GM21737 (cell line): ENCODE measurements at regions not wholly inside any gene's neighbourhood (a gene's known extent, or its start where the extent isn't known, plus 50 kb on each side); places are given as distances from the start of the nearest gene placed in this dataset.
"Not testable (repeated sequence)": the region's sequence is repeated elsewhere in the genome, so short reads cannot be mapped to it uniquely, and the experiment has no call there.

Experiments used
- ATAC-seq: cut with Tn5 transposase; IDR thresholded peaks from one replicate; pipeline ENCODE4 v1.9.1; 2021; ENCODE audit warnings: mild to moderate bottlenecking, moderate library complexity; ENCODE audit not compliant: unreplicated experiment

DNA sequence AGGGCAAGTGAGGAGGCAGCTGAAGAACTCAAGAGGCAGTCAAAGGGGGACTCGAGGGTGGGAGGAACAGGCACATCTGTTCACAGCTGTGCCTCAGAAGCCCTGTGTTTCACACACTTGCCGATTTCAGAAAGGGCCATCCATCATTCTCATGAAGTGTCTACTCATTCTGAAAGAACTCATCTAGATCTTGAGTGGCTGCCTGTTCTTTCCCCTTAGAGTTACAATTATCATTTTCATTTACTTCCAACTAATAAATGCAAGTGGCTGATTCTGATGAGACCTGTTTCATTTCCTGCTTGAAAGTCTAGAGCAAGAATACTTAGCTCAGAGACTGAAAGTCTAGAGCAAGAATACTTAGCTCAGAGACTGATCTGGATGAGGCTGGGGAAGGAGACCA is 1145.1 kb downstream of the UQCRFS1 start:
- ATAC-seq, result no peak

GRCh38 chr19:28066988-28067387 is 1146.0 kb downstream of the UQCRFS1 start:
- no peak for ATAC-seq

DNA sequence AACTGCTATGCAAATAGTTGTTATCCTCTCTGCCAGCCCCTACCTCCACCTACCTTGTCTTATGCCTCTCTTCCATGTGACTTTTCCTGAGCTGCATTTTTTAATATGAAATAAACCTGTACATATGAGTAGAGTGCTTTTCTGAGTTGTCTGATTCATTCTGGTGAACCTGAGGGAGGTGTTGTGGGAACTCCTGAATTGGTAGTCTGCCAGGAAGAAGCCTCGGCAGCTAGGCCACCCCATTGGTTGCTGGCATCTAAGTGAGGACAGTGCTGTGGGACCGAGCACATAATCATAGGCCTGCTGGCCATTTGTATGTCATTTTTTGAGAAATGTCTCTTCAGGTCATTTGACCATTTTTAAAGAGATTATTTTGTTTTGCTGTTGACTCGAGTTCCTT is 1146.8 kb downstream of the UQCRFS1 start:
- ATAC-seq, result no peak

DNA sequence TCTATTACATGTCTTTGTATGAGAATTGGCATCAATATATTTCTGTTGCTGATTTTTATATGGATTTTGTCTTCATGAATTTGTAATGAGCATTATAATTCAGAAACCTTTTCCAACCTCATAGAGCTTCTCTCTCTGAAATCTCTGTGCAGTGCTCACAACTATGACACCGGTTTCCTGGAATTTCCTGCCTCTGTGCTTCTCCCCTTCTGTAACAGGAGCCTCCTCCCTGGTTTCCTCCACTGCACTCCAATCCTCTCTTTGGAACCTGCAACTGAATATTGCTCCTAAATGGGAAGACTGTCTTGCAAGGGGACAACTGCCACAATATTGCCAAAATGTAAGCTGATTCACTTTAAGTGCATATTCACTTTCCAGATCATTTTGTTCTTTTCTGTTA is 1147.9 kb downstream of the UQCRFS1 start:
- ATAC-seq, result no peak

DNA sequence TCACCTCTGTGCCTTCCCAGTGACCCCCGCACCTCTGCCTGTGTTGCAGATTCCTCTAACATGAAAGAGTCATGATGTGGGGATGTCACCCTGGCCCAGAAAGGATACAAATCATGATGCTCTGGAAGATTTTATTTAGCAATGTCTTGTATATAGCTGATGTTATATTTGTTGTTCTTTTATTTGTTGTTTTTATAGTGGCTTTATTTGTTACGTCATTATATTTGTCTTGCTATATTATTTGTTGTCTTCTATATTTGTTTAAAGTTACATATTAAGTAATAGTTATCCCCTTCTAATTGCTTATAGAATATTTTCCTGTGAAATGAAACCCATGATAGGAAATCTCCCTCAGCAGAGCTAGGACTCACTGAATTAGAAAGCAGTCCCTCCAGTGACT is 1149.2 kb downstream of the UQCRFS1 start:
- no peak for ATAC-seq

GRCh38 chr19:28061111-28061510 is 1151.8 kb downstream of the UQCRFS1 start:
- ATAC-seq, result no peak

DNA sequence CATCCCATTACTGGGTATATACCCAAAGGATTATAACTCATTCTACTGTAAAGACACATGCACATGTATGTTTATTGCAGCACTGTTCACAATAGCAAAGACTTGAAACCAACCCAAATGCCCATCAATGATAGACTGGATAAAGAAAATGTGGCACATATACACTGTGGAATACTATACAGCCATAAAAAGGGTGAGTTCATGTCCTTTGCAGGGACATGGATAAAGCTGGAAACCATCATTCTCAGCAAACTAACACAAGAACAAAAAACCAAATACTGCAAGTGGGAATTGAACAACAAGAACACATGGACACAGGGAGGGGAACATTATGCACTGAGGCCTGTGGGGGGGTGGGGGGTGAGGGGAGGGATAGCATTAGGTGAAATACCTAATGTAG is 1155.9 kb downstream of the UQCRFS1 start:
- not testable (repeated sequence) for ATAC-seq

- ATAC-seq, result no peak
Measured at GRCh38 chr19:28051047-28051446, 1161.9 kb downstream of the UQCRFS1 start.

DNA sequence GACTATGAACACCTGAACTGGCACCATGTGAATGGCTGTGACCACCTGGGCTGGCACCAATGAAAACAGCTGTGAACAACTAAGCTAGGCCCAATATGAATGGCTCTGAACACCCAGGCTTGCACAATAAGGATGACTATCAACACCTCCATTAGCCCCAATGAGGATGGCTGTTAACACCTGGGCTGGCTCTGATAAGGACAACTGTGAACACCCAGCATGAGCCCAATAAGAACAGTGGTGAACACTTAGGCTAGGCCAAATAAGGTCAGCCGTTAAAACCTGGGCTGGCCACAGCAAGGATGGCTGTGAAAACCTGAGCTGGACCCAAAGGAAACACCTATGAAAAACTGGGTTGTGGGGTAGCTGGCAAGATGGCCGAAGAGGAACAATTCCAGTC is 1163.1 kb downstream of the UQCRFS1 start:
- ATAC-seq, result no peak

- ATAC-seq, result no peak
Measured at GRCh38 chr19:28046932-28047331, 1166.0 kb downstream of the UQCRFS1 start.

DNA sequence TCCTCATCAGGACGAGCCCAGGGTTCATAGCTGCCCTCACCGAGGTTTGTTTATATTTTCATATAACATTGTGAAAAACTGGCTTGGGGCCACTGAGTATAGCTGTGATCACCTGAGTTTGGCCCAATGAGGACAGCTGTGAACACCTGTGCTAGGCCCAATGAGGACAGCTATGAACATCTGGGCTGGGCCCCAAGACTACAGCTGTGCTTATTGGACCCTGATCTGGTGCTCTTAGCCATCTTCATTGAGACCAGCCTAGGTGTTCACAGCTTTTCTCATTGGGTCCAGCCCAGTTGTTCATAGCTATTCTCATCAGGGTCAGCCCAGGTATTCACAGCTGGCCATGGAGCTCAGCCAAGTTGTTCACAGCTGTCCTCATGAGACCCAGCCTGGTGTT is 1167.3 kb downstream of the UQCRFS1 start:
- ATAC-seq, result no peak

- no peak for ATAC-seq
Measured at GRCh38 chr19:28044477-28044876, 1168.5 kb downstream of the UQCRFS1 start.

GRCh38 chr19:28042516-28042915 is 1170.4 kb downstream of the UQCRFS1 start:
- ATAC-seq, result no peak

GRCh38 chr19:28039677-28040381 is 1173.1 kb downstream of the UQCRFS1 start:
- ATAC-seq, result no peak

DNA sequence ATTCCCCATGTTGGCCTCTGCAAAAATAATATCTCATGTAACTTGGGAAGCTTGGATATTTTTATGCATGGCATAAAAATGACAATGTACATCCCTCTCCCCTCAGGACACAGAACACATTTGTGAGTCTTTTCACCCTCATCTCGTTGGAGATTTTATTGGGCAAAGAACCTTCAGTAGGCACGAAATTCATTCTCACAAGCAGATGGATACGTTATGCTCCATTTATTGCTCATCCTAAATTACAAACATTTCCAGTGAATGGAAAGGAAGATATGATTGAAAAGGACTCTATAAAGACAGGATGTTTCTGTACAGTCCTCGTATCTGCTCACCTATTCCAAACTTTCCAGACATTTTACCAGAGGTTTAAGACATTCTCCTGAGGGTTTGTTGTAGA is 1175.8 kb downstream of the UQCRFS1 start:
- no peak for ATAC-seq

DNA sequence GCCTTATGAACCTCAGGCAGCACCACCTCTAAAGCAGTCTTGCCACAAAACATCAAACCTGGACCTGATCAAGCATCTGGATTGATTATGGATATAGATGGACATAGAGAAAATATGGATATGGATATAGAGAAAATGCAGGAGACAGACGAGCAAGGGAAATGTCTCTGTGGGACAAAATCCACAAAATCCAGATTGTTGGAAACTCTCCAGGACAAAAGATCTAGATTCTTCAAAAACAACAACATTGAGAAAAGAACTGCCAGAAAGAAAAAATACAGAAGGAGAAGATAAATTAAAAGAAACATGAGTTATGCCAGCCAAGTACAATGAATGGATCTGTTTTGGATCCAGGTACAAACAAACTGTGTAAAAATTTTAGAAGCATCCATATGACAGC is 1176.5 kb downstream of the UQCRFS1 start:
- ATAC-seq, result no peak

DNA sequence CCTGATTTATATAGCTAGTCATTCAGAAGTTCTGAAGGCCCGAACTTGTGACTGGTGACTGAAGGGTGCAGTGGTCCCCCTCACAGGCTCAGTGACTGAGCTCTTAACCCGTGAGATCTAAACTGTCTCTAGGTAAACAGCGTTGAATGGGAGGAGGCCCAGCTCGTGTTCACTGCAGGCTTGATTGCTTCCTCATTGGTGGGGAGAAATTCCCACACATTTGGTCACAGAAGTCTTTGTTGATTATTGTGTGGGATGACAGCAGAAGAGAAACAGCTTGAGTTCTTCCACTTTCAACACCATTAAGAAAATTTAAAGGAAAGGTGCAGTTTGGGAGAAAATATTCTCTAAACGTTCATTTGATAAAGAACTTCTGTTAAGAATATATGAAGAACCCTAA is 1178.0 kb downstream of the UQCRFS1 start:
- no peak for ATAC-seq

DNA sequence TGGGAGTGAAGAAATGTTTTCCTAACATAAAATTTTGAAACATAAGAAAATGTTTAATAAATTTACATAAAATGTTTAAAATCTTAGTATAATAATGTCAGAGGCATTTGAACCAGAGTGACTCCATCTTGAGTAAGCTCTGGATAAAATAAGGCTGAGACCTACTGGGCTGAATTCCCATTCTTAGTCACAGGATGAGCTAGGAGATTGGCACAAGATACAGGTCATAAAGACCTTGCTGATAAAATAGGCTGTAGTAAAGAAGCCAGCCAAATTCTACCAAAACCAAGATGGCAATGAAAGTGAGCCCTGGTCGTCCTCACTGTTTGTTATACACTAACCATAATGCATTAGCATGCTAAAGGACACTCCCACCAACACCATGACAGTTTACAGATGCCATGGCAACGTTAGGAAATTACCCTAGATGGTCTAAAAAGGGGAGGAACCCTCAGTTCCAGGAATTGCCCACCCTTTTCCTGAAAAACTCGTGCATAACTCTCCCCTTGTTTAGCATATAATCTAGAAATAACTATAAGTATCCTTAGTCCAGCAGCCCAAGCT is 1184.0 kb downstream of the UQCRFS1 start:
- ATAC-seq, result no peak

- no peak for ATAC-seq
Measured at GRCh38 chr19:28027116-28027515, 1185.8 kb downstream of the UQCRFS1 start.

DNA sequence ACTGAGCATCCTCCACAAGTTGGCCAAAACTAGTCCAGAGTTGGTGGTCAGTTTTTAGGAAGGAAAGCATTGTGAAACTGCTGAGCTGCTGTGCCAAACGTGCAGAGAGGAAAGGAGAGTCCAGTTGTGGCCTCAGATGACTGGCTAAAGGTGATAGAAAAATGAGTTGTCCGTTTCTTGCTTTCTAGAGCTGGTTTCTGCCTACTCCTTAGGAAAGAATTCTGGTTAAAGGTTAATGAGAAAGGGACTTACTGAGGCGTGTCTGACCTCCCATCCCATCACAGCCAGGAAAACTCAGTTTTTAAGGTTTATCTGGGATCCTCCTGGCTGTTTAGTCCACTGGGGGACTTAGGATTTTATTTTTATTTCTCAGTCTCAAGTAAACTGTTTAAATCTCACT is 1186.3 kb downstream of the UQCRFS1 start:
- ATAC-seq, result no peak

- no peak for ATAC-seq
Measured at GRCh38 chr19:28024920-28025319, 1188.0 kb downstream of the UQCRFS1 start.

DNA sequence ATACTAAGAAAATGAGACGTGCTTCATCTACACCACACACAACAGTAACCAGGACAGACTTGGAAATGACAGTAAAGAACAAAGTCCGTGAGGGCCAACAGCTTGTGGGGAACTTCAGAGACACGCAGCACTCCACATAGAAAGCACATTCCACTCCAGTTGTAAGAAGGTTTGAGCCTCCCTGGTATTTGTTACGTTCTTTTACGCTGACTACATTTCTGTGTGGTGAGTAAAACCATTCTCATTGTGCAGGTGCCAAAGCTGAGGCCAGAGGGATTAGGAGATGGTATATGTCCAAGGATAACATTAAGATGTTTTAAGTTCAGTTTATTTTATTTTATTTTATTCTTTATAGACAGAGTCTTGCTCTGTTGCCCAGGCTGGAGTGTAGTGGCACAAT is 1189.9 kb downstream of the UQCRFS1 start:
- no peak for ATAC-seq

- no peak for ATAC-seq
Measured at GRCh38 chr19:28022506-28022905, 1190.4 kb downstream of the UQCRFS1 start.
